Heart right ventricle (tissue), 16 donors: ENCODE measurements at regions not wholly inside any gene's neighbourhood (a gene's known extent, or its start where the extent isn't known, plus 50 kb on each side); places are given as distances from the start of the nearest gene placed in this dataset.

ENCODE experiments used
- ATAC-seq, 8 donors: fragments of 200-7000 bp; cut with Tn5 transposase; one replicate each; pipeline ENCODE4 v1.9.1; 2020; ENCODE audit warnings: mild to moderate bottlenecking in 8 of 8, moderate library complexity in 8 of 8, moderate number of reproducible peaks in 1 of 8
- DNase-seq, 2 donors: peaks; one replicate each; pipeline ENCODE4 v3.0.0-alpha.2; 2020
- H3K27ac ChIP-seq, 10 donors: fragments of 200-600 bp; sonication (generic) in 2 of 10; one replicate each; pipeline versions ENCODE4 v1.5.0 to v1.8.0; 2020 to 2022; ENCODE audit warnings: mild to moderate bottlenecking in 3 of 10
- H3K27me3 ChIP-seq, 7 donors: fragments of 200-600 bp; one replicate each; pipeline ENCODE4 v1.8.0; 2021 to 2022; ENCODE audit warnings: mild to moderate bottlenecking in 2 of 7
- H3K36me3 ChIP-seq, 9 donors: fragments of 200-600 bp; sonication (generic) in 1 of 9; one replicate each; pipeline versions ENCODE4 v1.5.0 to v1.8.0; 2020 to 2022; ENCODE audit warnings: mild to moderate bottlenecking in 2 of 9
- H3K4me1 ChIP-seq, 9 donors: fragments of 200-600 bp; sonication (generic) in 1 of 9; one replicate each; pipeline versions ENCODE4 v1.5.0 to v1.8.0; 2020 to 2022; ENCODE audit warnings: mild to moderate bottlenecking in 4 of 9
- H3K4me3 ChIP-seq, 10 donors: fragments of 200-600 bp; sonication (generic) in 2 of 10; one replicate each; pipeline versions ENCODE4 v1.5.0 to v1.8.0; 2020 to 2022; ENCODE audit warnings: mild to moderate bottlenecking in 7 of 10, moderate library complexity in 2 of 10
- H3K9me3 ChIP-seq, 11 donors: fragments of 200-600 bp in 10 of 11; sonication (generic) in 2 of 11; one replicate each; pipeline versions ENCODE4 v1.5.0 to v1.8.0; 2013 to 2022; ENCODE audit warnings: mild to moderate bottlenecking in 2 of 11, control low read depth in 1 of 11, moderate library complexity in 1 of 11
- WGBS, 2 donors: extraction: QIAGEN DNeasy Blood & Tissue Kit; methylation state at CpG; one replicate each; pipeline ENCODE4 v1.1.7; 2013; ENCODE audit warnings: inconsistent platforms in 1 of 2; 5-methylcytosine and 5-hydroxymethylcytosine counted together
- intact Hi-C, 10 donors: fragments of 100-400 bp; cut with DNase I; formaldehyde crosslinking; loops; one replicate each; pipeline versions ENCODE4 v1.11.1 to v1.14.2; 2022
- TF ChIP-seq, protein P1 (sequence below), 9 donors: fragments of 200-600 bp; sonication (generic) in 2 of 9; IDR thresholded peaks; one replicate each; pipeline versions ENCODE4 v1.5.0 to v1.8.0; 2021 to 2022; ENCODE audit warnings: antibody characterized with exemption in 9 of 9, mild to moderate bottlenecking in 5 of 9, moderate library complexity in 1 of 9
- donor health status: Arrhythmogenic right ventricular cardiomyopathy.
- donor health status: ischemic (EF 13 %, LVEDD 7.1; RV severe dilation, severe dysfunction).
- donor health status: healthy with polysubstance abuse.
- donor health status: DM: no; HTN: yes; CAD: no.
- donor health status: DM: no; HTN: no; CAD: no.
- donor health status: ischemic (EF 25% LVEDD 6.9; RV normal size, moderate dysfunction).
- donor health status: ischemic (EF 25% LVEDD 5.7; RV mildly dilated, moderate dysfunction).
- donor health status: healthy.
- donor health status: DM: yes; HTN: yes; CAD: no.
- donor health status: Ischemic cardiomyopathy.
- donor health status: ischemic (EF 35%, LVEDD 5.7; RV mildly dilated, moderate dysfunction).
- donor health status: nonischemic (EF 11% LVEDD 7.7; RV severe dilation, severe dysfunction).
- donor health status: DM: yes; HTN: yes; CAD: no.
- donor health status: PGD.
- donor health status: ischemic (EF 29% LVEDD 5.4; RV normal size, mild dysfunction).
- donor health status: nonischemic (EF 23%, LVEDD 6.1; RV moderate dilation, normal function).

DNA sequence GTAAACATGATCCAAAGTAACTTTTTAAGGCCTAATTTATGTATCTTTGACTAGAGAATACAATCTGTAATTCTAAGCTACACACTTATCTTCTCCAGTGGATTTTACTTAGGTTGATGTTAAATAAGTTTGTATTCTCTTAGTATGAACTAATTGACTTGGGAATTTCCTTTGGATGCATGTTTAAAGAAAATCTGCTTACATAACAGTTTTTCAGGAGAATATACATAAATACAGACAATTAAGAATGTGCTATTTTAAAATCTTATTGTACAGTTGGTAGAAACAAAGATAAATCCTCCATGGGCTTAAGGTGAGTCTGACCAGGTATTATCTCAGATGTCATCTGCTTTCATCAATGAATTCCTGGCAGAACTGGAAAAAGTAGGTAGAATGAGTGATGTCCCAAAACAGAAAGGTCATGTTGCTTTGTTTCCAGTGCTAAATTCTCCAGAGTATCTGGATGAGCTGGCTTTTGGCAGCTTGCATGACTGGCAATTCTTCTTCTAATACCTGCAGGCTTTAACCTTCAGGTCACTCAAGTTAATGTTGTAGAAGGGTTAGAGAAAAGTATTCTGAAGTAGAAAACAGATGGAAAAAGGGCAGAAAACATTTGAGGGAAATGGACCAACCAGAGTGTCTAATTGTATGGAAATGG lies 150.6 kb downstream of the MACIR start:
- intact Hi-C loops, result no loop called here
- Histone ChIP-seq H3K27me3 (no peaks in the 10 kb centered on the region), H3K36me3 (no peaks in the 10 kb centered on the region), H3K9me3 (no peaks in the 10 kb centered on the region), H3K4me1 (no peaks in the 10 kb centered on the region), H3K27ac (no peak overlapping the region), H3K4me3 (no peak overlapping the region)
- DNase-seq (no peak), ATAC-seq (no peak)
- TF ChIP-seq, protein P1, sequence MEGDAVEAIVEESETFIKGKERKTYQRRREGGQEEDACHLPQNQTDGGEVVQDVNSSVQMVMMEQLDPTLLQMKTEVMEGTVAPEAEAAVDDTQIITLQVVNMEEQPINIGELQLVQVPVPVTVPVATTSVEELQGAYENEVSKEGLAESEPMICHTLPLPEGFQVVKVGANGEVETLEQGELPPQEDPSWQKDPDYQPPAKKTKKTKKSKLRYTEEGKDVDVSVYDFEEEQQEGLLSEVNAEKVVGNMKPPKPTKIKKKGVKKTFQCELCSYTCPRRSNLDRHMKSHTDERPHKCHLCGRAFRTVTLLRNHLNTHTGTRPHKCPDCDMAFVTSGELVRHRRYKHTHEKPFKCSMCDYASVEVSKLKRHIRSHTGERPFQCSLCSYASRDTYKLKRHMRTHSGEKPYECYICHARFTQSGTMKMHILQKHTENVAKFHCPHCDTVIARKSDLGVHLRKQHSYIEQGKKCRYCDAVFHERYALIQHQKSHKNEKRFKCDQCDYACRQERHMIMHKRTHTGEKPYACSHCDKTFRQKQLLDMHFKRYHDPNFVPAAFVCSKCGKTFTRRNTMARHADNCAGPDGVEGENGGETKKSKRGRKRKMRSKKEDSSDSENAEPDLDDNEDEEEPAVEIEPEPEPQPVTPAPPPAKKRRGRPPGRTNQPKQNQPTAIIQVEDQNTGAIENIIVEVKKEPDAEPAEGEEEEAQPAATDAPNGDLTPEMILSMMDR (IDR thresholded peaks at IDR 0.05), result no peak

DNA sequence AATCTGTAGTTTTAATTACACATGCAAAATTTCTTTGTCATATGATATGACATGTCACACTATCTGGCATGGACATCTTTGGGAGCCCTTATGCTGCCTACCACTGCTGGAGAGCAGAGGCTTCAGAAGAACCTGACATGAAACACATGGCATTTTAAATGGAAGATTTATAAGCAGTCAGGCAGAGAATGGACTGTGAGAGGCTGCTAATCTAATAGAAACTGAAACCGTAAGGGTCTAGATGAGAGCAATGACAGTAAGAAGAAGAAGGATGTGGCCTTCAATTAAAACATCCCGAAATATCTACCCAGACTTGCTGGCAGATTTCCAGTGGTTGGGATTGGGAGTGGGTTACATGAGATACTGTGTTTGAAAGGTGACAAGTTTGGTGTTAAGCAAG lies 149.8 kb downstream of the MACIR start:
- Histone ChIP-seq H3K4me3 (no peak overlapping the region), H3K27me3 (no peaks in the 10 kb centered on the region), H3K9me3 (no peaks in the 10 kb centered on the region), H3K36me3 (no peaks in the 10 kb centered on the region), H3K27ac (no peak overlapping the region), H3K4me1 (no peaks in the 10 kb centered on the region)
- no peak for DNase-seq
- 71 to 74% methylated on average over 2 of the region's 2 CpGs for WGBS, 2 donors
- no peak for ATAC-seq
- intact Hi-C loops, result no loop called here
- TF ChIP-seq, protein P1 (IDR thresholded peaks at IDR 0.05), result no peak

DNA sequence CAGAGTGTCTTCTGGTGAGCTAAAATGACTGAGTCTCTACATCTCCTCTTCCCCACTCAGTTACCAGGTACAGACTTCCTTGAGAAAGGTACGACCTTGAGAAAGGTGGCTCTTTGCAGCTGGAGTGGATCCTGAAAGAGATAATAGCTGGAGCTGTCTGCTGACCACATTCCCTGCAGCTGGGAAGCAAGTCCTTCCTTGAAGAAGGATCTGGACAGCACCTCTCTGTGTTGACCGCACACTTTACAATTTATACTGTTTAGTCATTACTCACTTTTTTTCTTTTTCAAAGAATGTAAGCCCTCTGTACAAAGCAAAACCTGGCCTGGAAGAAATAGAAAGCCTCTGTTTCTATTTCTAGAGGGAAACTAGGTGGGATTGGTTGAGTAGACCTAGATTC lies 148.8 kb downstream of the MACIR start:
- Histone ChIP-seq H3K27me3 (no peaks in the 10 kb centered on the region), H3K4me1 (no peaks in the 10 kb centered on the region), H3K27ac (no peak overlapping the region), H3K9me3 (no peaks in the 10 kb centered on the region), H3K36me3 (no peaks in the 10 kb centered on the region), H3K4me3 (no peak overlapping the region)
- 83 to 94% methylated on average over 2 of the region's 2 CpGs for WGBS, 2 donors
- intact Hi-C loops, result no loop called here
- no peak for ATAC-seq
- TF ChIP-seq, protein P1 (IDR thresholded peaks at IDR 0.05), result no peak
- no peak for DNase-seq

DNA sequence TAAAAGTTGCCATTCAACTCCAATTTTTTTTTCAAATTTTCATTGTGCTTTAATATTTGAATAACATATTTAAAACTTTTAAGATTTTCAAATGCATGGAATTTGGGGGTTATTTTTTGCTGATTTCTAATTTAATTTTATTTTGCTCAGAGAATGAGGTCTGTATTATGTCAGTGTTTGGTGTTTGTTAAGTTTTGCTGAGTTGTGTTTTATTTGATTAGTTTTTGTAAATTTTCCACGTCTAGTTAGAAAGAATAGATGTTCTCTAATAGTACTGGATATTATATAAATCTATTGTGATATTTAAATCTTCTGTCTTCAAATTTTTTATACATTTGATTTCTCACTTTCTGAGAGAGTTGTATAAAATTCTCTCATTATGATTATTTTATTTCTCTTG lies 145.9 kb downstream of the MACIR start:
- intact Hi-C loops, result no loop called here
- 82 to 90% methylated on average over 1 of the region's 1 CpG for WGBS, 2 donors
- no peak for DNase-seq
- TF ChIP-seq, protein P1 (IDR thresholded peaks at IDR 0.05), result no peak
- no peaks in the 10 kb centered on the region for H3K36me3 ChIP-seq
- H3K27me3 ChIP-seq, result no peaks in the 10 kb centered on the region
- no peaks in the 10 kb centered on the region for H3K4me1 ChIP-seq
- H3K4me3 ChIP-seq, result no peak overlapping the region
- H3K9me3 ChIP-seq, result no peaks in the 10 kb centered on the region
- no peak overlapping the region for H3K27ac ChIP-seq
- ATAC-seq, result no peak
